Hepatocyte (in vitro differentiated cells): ENCODE measurements at regions not wholly inside any gene's neighbourhood (a gene's known extent, or its start where the extent isn't known, plus 50 kb on each side); places are given as distances from the start of the nearest gene placed in this dataset.

Experiments
- DNase-seq: peaks from one replicate; pipeline ENCODE4 v3.0.0-alpha.2; 2016; ENCODE audit warnings: low spot score
- H2AFZ ChIP-seq: fragments of 200-600 bp; sonication (generic); 2 replicates; pipeline ENCODE4 v1.6.0; 2016; ENCODE audit warnings: antibody characterized with exemption, mild to moderate bottlenecking
- H3K27ac ChIP-seq: fragments of 200-600 bp; sonication (generic); 2 replicates; pipeline ENCODE4 v1.5.1; 2016; ENCODE audit warnings: mild to moderate bottlenecking
- H3K27me3 ChIP-seq: fragments of 200-600 bp; sonication (generic); 2 replicates; pipeline ENCODE4 v1.6.1; 2016
- H3K36me3 ChIP-seq: fragments of 200-600 bp; sonication (generic); replicated peaks from 2 replicates; pipeline ENCODE4 v1.5.1; 2016; ENCODE audit warnings: low read depth; ENCODE audit not compliant: insufficient read depth
- H3K4me1 ChIP-seq: fragments of 200-600 bp; sonication (generic); 2 replicates; pipeline ENCODE4 v1.5.1; 2016; ENCODE audit warnings: mild to moderate bottlenecking, moderate library complexity; ENCODE audit not compliant: insufficient read depth
- H3K4me2 ChIP-seq: fragments of 200-600 bp; sonication (generic); 2 replicates; pipeline ENCODE4 v1.6.0; 2016
- H3K4me3 ChIP-seq: fragments of 200-600 bp; sonication (generic); 2 replicates; pipeline ENCODE4 v1.5.1; 2016; ENCODE audit warnings: mild to moderate bottlenecking
- H3K79me2 ChIP-seq: fragments of 200-600 bp; sonication (generic); 2 replicates; pipeline ENCODE4 v1.6.0; 2017; ENCODE audit warnings: mild to moderate bottlenecking
- H3K9me2 ChIP-seq: fragments of 200-600 bp; sonication (generic); replicated peaks from 2 replicates; pipeline ENCODE4 v1.6.0; 2017; ENCODE audit warnings: mild to moderate bottlenecking; ENCODE audit not compliant: insufficient read depth
- H3K9me3 ChIP-seq: fragments of 200-600 bp; sonication (generic); 2 replicates; pipeline ENCODE4 v1.5.1; 2016; ENCODE audit warnings: low read depth, mild to moderate bottlenecking
- H4K20me1 ChIP-seq: fragments of 200-600 bp; sonication (generic); 2 replicates; pipeline ENCODE4 v1.6.0; 2016; ENCODE audit warnings: mild to moderate bottlenecking; ENCODE audit not compliant: insufficient read depth, poor library complexity, severe bottlenecking
- CTCF ChIP-seq: fragments of 200-600 bp; sonication (generic); IDR thresholded peaks from 2 replicates; pipeline ENCODE4 v1.5.1; 2016; ENCODE audit warnings: antibody characterized with exemption, mild to moderate bottlenecking; ENCODE audit not compliant: poor library complexity
- EZH2 ChIP-seq: fragments of 200-600 bp; sonication (generic); IDR thresholded peaks from 2 replicates; pipeline ENCODE4 v1.6.1; 2016; ENCODE audit warnings: antibody characterized with exemption, mild to moderate bottlenecking, borderline replicate concordance
- EZH2phosphoT487 ChIP-seq: fragments of 200-600 bp; sonication (generic); IDR thresholded peaks from one replicate; pipeline ENCODE4 v1.6.1; 2018; ENCODE audit warnings: antibody characterized with exemption, mild to moderate bottlenecking, low read depth, moderate library complexity; ENCODE audit not compliant: unreplicated experiment, severe bottlenecking
- WGBS: methylation state at CpG from one replicate; pipeline ENCODE4 v1.1.6; 2016; ENCODE audit warnings: low lambda C conversion rate; ENCODE audit errors: missing lambda C conversion rate; 5-methylcytosine and 5-hydroxymethylcytosine counted together

GRCh38 chrX:37942170-37942569 lies 64.2 kb upstream of the SYTL5 start:
- no peak for TF ChIP-seq CTCF
- TF ChIP-seq EZH2, result no peak
- no peak for TF ChIP-seq EZH2phosphoT487
- no peak overlapping the region for H2AFZ ChIP-seq
- no peaks in the 10 kb centered on the region for H3K4me1 ChIP-seq
- H3K36me3 ChIP-seq, result no peaks in the 10 kb centered on the region
- no peak overlapping the region for H3K27ac ChIP-seq
- no peak overlapping the region for H3K4me2 ChIP-seq
- no peak overlapping the region for H3K4me3 ChIP-seq
- no peaks in the 10 kb centered on the region for H3K9me3 ChIP-seq
- H4K20me1 ChIP-seq, result no peaks in the 10 kb centered on the region
- no peak for DNase-seq
- WGBS, result 76% methylated on average over 2 of the region's 2 CpGs
- H3K27me3 ChIP-seq, result no peaks in the 10 kb centered on the region
- no peaks in the 10 kb centered on the region for H3K9me2 ChIP-seq
- no peaks in the 10 kb centered on the region for H3K79me2 ChIP-seq

GRCh38 chrX:37943554-37944344 lies 62.6 kb upstream of the SYTL5 start:
- H3K27ac ChIP-seq, result no peak overlapping the region
- TF ChIP-seq CTCF, result no peak
- TF ChIP-seq EZH2phosphoT487, result no peak
- TF ChIP-seq EZH2, result no peak
- H3K9me3 ChIP-seq, result no peaks in the 10 kb centered on the region
- WGBS, result 39% methylated on average over 6 of the region's 6 CpGs
- no peak overlapping the region for H3K4me3 ChIP-seq
- no peaks in the 10 kb centered on the region for H3K9me2 ChIP-seq
- H3K36me3 ChIP-seq, result no peaks in the 10 kb centered on the region
- no peaks in the 10 kb centered on the region for H3K27me3 ChIP-seq
- H4K20me1 ChIP-seq, result no peaks in the 10 kb centered on the region
- H3K4me2 ChIP-seq, result no peak overlapping the region
- no peak for DNase-seq
- H3K79me2 ChIP-seq, result no peaks in the 10 kb centered on the region
- no peaks in the 10 kb centered on the region for H3K4me1 ChIP-seq
- H2AFZ ChIP-seq, result no peak overlapping the region

- DNase-seq, result no peak
- Histone ChIP-seq H3K27ac (no peak overlapping the region), H3K27me3 (no peaks in the 10 kb centered on the region), H2AFZ (no peak overlapping the region), H3K9me2 (no peaks in the 10 kb centered on the region), H3K4me3 (no peak overlapping the region), H3K79me2 (no peaks in the 10 kb centered on the region), H3K4me1 (no peaks in the 10 kb centered on the region), H3K4me2 (no peak overlapping the region), H3K36me3 (no peaks in the 10 kb centered on the region), H4K20me1 (no peaks in the 10 kb centered on the region), H3K9me3 (no peaks in the 10 kb centered on the region)
- TF ChIP-seq EZH2phosphoT487, result no peak
- no peak for TF ChIP-seq EZH2
- TF ChIP-seq CTCF, result no peak
- 63% methylated on average over 1 of the region's 1 CpG for WGBS
Observed at GRCh38 chrX:37946197-37946596, 60.2 kb upstream of the SYTL5 start.
